ENCODE measurements at regions not wholly inside any gene's neighbourhood (a gene's known extent, or its start where the extent isn't known, plus 50 kb on each side); places are given as distances from the start of the nearest gene placed in this dataset.

DNA sequence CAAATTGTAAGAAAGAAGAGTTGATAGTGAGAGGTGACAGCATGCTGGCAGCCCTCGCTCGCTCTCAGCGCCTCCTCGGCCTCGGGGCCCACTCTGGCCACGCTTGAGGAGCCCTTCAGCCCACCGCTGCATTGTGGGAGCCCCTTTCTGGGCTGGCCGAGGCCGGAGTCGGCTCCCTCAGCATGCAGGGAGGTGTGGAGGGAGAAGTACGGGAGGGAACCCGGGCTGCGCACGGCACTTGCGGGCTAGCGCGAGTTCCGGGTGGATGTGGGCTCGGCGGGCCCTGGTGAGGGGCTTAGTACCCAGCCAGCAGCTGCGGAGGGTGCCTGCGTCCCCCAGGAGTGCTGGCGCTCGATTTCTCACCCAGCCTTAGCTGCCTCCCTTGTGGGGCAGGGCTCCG, 539.7 kb upstream of the CCDC179 start:
- no peak overlapping the region for H3K27ac Mint-ChIP-seq
- H3K27me3 Mint-ChIP-seq, result no peaks in the 10 kb centered on the region
- no peak overlapping the region for H3K4me3 Mint-ChIP-seq
- H3K9me3 Mint-ChIP-seq, result peaks cover 5% of the 10 kb centered on the region
- no peaks in the 10 kb centered on the region for H3K4me1 Mint-ChIP-seq
- no peaks in the 10 kb centered on the region for H3K36me3 Mint-ChIP-seq

DNA sequence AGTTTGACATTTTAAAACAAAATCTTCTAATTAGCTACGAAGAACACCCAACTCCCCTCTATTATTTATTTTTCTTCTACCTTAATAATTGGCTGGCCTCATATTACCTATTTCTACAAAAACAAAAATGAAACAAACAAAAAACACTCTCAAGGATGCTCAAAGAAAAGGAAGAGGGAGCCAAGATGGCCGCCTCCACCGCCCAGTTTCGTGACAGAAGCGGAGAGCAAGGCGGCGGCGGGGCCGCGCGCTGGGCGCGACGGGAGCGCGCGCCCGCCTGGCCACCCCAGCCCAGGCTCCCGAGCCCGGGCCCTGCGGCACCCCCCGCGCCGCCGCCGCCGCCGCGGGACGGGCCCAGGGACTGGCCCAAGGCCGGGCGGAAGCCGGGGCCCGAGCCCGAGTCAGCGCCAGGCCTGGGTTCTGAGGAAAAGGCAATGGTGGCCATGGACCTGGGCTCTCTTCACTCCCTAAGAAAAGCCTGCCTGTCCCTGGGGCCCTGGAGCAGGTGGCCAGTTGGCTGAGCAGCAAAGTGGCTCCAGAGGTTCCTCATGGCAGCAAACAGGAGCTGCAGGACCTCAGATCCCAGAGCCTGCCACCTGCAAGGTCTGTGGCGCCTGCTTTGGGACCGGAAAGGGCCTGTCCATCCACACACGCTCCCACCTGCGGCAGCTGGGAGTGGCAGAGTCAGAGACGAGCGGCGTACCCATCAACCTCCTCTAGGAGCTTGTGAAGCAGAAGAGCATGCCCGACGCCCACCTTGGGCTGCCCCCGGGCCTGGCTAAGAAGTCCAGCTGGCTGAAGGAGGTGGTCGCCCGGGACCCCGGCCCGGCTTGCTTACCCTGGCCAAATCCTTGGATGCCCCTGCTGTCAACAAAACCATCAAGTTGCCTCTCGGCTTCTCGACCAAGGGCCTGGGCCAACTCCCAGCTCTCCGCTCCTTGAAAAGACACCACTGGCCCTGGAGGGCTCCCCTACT, 543.2 kb upstream of the CCDC179 start:
- H3K36me3 Mint-ChIP-seq, result no peaks in the 10 kb centered on the region

GRCh38 chr11:23404225-23405160, 544.2 kb upstream of the CCDC179 start:
- Mint-ChIP-seq H3K4me3 (no peak overlapping the region), H3K9me3 (peaks cover 13% of the 10 kb centered on the region), H3K27ac (no peak overlapping the region), H3K36me3 (no peaks in the 10 kb centered on the region), H3K27me3 (no peaks in the 10 kb centered on the region), H3K4me1 (no peaks in the 10 kb centered on the region)

More for the DNA sequence above, 543.2 kb upstream of the CCDC179 start:
- Mint-ChIP-seq H3K4me1 (no peaks in the 10 kb centered on the region), H3K4me3 (no peak overlapping the region), H3K27me3 (no peaks in the 10 kb centered on the region), H3K27ac (no peak overlapping the region), H3K9me3 (peaks cover 9% of the 10 kb centered on the region)

GRCh38 chr11:23405350-23405937, 545.2 kb upstream of the CCDC179 start:
- no peaks in the 10 kb centered on the region for H3K27me3 Mint-ChIP-seq
- peaks cover 13% of the 10 kb centered on the region for H3K9me3 Mint-ChIP-seq
- H3K4me3 Mint-ChIP-seq, result no peak overlapping the region
- H3K4me1 Mint-ChIP-seq, result no peaks in the 10 kb centered on the region
- no peaks in the 10 kb centered on the region for H3K36me3 Mint-ChIP-seq
- H3K27ac Mint-ChIP-seq, result no peak overlapping the region

DNA sequence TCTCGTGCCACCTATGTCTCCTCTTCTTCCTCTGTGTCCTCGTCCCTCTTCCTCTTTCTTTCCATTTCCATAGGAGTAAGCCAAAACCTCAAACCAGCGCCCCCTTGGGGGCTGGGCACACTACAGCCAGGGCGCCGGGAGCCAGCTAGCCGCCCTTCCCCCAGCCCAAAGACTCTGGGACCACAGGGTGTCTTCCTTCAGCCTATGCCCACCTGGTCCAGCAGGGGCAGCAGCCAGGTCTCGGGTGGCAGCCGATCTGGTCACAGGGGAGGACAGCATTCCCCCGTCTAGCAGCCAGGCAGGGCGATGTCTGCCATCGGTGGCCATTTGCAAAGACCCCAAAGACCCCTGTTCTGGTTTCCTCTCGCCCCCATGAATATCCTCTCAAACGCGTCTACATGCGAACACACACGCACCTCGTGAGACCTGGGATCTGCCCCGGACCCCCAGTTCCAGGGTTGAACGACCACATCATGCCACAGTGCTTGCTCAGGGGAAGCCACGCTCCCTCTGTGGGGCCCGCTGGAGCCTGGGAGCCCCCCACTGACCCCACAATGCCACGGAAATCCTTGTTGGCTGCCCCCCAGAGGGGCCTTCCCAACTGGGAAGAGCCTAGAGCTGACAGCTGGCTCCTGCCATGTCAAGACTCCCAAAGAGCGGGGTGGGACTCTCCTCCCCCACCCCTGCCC, 546.0 kb upstream of the CCDC179 start:
- H3K9me3 Mint-ChIP-seq, result peaks cover 20% of the 10 kb centered on the region
- no peak overlapping the region for H3K4me3 Mint-ChIP-seq
- no peaks in the 10 kb centered on the region for H3K27me3 Mint-ChIP-seq
- H3K36me3 Mint-ChIP-seq, result no peaks in the 10 kb centered on the region
- H3K4me1 Mint-ChIP-seq, result no peaks in the 10 kb centered on the region
- no peak overlapping the region for H3K27ac Mint-ChIP-seq

GRCh38 chr11:23413057-23413456, 552.8 kb upstream of the CCDC179 start:
- no peaks in the 10 kb centered on the region for H3K27me3 Mint-ChIP-seq
- H3K9me3 Mint-ChIP-seq, result peaks cover 27% of the 10 kb centered on the region
- no peak overlapping the region for H3K4me3 Mint-ChIP-seq
- no peaks in the 10 kb centered on the region for H3K4me1 Mint-ChIP-seq
- H3K27ac Mint-ChIP-seq, result no peak overlapping the region
- no peaks in the 10 kb centered on the region for H3K36me3 Mint-ChIP-seq

DNA sequence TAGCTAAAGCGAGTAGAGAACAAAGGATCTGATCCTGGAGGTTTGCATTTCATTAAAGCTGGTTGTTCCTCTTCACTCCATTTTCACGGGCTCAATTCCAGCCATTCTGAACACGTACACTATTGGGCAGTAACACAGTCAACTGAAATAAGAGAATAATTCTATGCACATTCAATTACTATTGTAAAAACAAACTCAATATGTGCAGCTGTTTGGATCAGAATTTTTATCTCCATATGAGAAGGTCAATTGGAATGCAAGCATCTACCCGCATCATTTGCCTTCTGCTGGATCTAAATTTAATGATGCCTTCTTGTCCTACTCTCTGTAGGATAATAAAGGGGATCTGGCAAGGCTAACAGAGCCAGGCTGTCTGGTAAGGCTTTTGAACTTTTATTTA, 562.8 kb upstream of the CCDC179 start:
- Mint-ChIP-seq H3K4me1 (no peaks in the 10 kb centered on the region), H3K4me3 (no peak overlapping the region), H3K27ac (no peak overlapping the region), H3K9me3 (no peaks in the 10 kb centered on the region), H3K36me3 (no peaks in the 10 kb centered on the region), H3K27me3 (no peaks in the 10 kb centered on the region)

DNA sequence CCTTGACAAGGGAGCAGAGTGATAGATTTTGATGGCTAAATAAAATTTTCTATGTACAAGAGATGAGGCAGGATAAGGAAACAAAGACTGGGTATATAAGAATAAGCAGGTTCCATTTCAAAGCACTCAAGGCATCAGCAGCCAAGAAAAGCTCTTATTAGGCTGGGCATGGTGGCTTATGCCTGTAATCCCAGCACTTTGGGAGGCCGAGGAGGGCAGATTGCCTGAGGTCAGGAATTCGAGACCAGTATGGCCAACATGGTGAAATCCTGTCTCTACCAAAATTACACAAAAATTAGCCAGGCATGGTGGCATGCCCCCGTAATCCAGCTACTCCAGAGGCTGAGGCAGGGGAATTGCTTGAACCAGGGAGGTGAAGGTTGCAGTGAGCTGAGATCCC, 563.4 kb upstream of the CCDC179 start:
- H3K4me3 Mint-ChIP-seq, result no peak overlapping the region
- no peaks in the 10 kb centered on the region for H3K4me1 Mint-ChIP-seq
- no peak overlapping the region for H3K27ac Mint-ChIP-seq
- H3K36me3 Mint-ChIP-seq, result no peaks in the 10 kb centered on the region
- H3K9me3 Mint-ChIP-seq, result no peaks in the 10 kb centered on the region
- no peaks in the 10 kb centered on the region for H3K27me3 Mint-ChIP-seq

DNA sequence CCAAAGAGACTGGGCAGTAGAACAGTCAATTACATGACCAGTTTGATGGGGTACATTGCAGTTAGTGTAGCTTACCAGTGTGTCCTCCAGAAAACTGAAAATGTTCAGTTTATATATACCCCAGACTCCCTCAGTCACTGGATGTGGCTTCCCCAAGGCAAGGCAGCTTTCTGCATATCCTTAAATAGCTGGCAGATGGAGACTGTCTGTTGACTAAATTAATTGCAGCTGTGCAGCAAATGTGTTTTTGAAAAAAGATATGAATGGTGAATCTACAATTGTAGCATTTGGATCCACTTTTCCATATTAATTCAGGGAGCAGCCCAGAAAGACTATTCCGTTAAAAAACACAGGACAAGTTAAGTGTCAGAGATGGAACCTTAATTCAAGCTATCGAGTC, 565.1 kb upstream of the CCDC179 start:
- no peaks in the 10 kb centered on the region for H3K4me1 Mint-ChIP-seq
- H3K36me3 Mint-ChIP-seq, result no peaks in the 10 kb centered on the region
- H3K27ac Mint-ChIP-seq, result no peak overlapping the region
- H3K9me3 Mint-ChIP-seq, result no peaks in the 10 kb centered on the region
- no peak overlapping the region for H3K4me3 Mint-ChIP-seq
- no peaks in the 10 kb centered on the region for H3K27me3 Mint-ChIP-seq

DNA sequence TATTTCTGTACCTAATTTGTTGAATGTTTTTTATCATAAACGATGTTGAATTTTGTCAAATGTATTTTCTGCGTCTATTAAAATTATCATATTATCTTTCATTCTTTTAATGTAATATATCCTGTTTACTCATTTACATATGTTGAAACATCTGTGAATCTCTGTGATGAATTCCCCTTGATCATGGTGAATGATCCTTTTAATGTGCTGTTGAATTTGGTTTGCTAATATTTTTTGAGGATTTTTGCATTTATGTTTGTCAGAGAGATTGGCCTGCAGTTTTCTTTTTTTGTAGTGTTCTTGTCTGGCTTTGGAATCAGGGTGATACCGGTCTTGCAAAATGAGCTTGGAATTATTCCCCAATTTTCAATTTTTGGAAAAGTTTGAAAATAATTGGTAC, 569.3 kb upstream of the CCDC179 start:
- Mint-ChIP-seq H3K27me3 (no peaks in the 10 kb centered on the region), H3K4me3 (no peak overlapping the region), H3K27ac (no peak overlapping the region), H3K4me1 (no peaks in the 10 kb centered on the region), H3K9me3 (no peaks in the 10 kb centered on the region), H3K36me3 (no peaks in the 10 kb centered on the region)

GRCh38 chr11:23453522-23453921, 593.2 kb upstream of the CCDC179 start:
- Mint-ChIP-seq H3K27ac (no peak overlapping the region), H3K27me3 (no peaks in the 10 kb centered on the region), H3K4me3 (no peak overlapping the region), H3K9me3 (peaks cover 6% of the 10 kb centered on the region), H3K4me1 (no peaks in the 10 kb centered on the region), H3K36me3 (no peaks in the 10 kb centered on the region)

DNA sequence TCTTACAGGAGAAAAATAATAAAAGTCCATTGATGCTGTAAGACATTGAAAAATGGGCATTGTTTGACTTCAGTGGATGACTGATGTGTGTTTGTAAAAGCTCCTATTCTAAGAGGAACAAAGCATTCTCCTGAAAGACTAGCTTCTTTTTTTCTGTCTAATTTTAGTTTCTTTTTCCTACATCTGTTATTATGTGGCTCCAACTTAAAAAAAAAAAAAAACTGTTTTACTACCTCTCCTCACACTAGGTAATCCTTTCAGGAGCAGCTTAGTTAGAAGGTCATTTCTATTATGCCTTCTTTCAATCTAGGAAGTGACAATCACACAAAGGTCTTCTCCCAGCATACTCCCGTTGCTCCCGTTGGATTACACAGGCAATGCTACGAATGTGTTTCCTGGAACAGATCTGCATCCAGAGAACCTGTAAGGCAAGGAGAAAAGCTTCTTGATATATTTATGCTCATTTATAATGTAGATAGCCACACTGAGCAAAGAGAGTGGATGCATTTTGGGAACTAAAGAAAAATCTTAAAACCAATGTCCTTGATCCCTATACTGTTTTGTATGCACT, 595.1 kb upstream of the CCDC179 start:
- Mint-ChIP-seq H3K27me3 (no peaks in the 10 kb centered on the region), H3K27ac (no peak overlapping the region), H3K4me1 (no peaks in the 10 kb centered on the region), H3K4me3 (no peak overlapping the region), H3K9me3 (peaks cover 6% of the 10 kb centered on the region), H3K36me3 (no peaks in the 10 kb centered on the region)

- Mint-ChIP-seq H3K4me3 (no peak overlapping the region), H3K27me3 (no peaks in the 10 kb centered on the region), H3K4me1 (no peaks in the 10 kb centered on the region), H3K9me3 (peaks cover 6% of the 10 kb centered on the region), H3K27ac (no peak overlapping the region), H3K36me3 (no peaks in the 10 kb centered on the region)
These were observed 597.4 kb upstream of the CCDC179 start for GRCh38 chr11:23457641-23458040.

- no peaks in the 10 kb centered on the region for H3K27me3 Mint-ChIP-seq
- no peaks in the 10 kb centered on the region for H3K4me1 Mint-ChIP-seq
- H3K4me3 Mint-ChIP-seq, result no peak overlapping the region
- peaks cover 10% of the 10 kb centered on the region for H3K9me3 Mint-ChIP-seq
- H3K27ac Mint-ChIP-seq, result no peak overlapping the region
- no peaks in the 10 kb centered on the region for H3K36me3 Mint-ChIP-seq
These were observed 611.6 kb upstream of the CCDC179 start for GRCh38 chr11:23471878-23472277.

DNA sequence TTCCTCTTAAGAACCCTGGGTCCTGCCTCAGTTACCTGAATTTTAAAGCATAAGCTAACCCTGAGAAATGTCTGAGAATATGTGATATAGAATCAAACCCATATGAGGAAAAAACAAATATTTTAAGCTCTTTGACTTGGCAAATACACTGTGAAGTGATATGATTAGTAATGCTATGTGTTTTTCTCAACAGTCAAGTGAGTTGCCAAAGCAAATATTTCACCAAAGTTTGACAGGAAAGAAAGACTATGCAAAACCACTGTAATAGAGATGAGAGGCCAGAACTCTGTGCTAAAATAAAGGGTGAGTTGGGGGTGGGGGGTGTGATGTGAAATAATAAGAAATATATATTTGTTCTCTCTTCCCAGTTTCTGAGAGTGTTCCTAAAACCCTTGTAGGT, 613.5 kb upstream of the CCDC179 start:
- Mint-ChIP-seq H3K4me3 (no peak overlapping the region), H3K4me1 (no peaks in the 10 kb centered on the region), H3K36me3 (no peaks in the 10 kb centered on the region), H3K9me3 (peaks cover 10% of the 10 kb centered on the region), H3K27me3 (no peaks in the 10 kb centered on the region), H3K27ac (no peak overlapping the region)

All from activated naive CD4-positive, alpha-beta T cell treated with anti-CD3 and anti-CD28 coated beads, Interleukin-2, amount 50 U/mL, for 24 hours (primary cell).